ENCODE measurements at regions not wholly inside any gene's neighbourhood (a gene's known extent, or its start where the extent isn't known, plus 50 kb on each side); places are given as distances from the start of the nearest gene placed in this dataset.
A peak's percentile ranks its signal among the peaks of the same experiment; 100 is the strongest.

DNA sequence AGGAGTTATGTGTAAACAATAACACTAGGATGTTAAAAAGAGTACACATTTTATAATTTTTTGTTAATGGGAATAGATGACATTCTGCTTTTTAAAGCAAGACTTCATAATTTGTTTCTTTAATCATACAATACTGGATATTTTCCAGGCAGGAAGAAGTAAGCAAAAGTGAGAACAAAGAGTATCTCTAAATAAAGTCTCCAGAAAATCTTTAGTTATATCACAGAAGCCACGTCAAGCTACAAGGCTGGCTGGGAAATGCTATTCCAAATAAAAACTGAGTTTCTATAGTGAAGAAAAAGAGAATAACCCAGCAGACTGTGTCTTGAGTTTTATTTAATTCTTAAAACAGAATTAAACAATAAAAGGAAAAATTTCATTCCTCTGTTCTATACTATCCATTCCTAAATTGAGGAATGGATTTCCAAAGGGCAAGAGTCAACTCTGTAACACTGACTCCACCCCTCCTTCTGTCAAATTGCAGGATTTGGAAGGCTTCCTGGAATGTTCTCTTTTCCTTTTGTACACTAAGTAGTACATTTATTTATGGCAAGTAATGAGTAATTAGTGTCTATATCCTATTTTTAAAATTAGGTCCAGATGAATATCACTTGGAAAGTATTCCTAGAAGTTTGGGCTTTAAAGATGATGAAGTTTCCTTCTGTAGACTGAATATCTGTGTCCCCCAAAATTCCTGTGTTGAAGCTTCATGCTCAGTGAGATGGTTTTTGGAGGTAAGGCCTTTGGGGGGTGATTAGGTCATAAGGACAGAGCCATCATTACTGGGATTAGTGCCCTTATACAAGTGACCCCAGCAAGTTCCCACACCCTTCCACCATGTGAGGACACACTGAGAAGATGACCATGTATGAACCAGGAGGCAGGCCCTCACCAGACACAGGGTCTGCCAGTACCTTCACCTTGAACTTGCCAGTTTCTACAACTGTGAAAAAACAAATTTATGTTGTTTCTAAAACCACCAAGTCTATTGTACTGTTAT is 290.9 kb downstream of the CRPPA start:
- H3K14ac ChIP-seq (replicated peaks; ENCODE audit: low read depth, low read length): peak overlapping the region; percentile 67
- H4K5ac ChIP-seq (ENCODE audit: low read depth, low read length): no peak overlapping the region; the same call in 1 of the 2 replicates
- POLR2A ChIA-PET (ENCODE audit: unreplicated experiment): interaction anchor here (0.6 kb wide), 1 partner anchor 132 kb away, joined by 3 read pairs; no protein-coding TSS in a partner anchor
- in situ Hi-C loops (cut with MboI; ENCODE audit: low sequenced_read_pairs) (no loop called here), intact Hi-C loops (cut with micrococcal nuclease) (no loop called here), dilution Hi-C loops (cut with HindIII; ENCODE audit: low sequenced_read_pairs, unreplicated experiment) (no loop called here)
- ATAC-seq (ENCODE audit: low read depth) (peak; percentile 58), DNase-seq (peak; percentile 12)
- peak overlapping the region; percentile 51; the same call in 1 of the 3 replicates for H2BK15ac ChIP-seq (ENCODE audit: low read depth, low read length)
- no peaks in the 10 kb centered on the region for H3K27me3 ChIP-seq (ENCODE audit: control insufficient read depth, insufficient read depth, low read length)
- peak overlapping the region; percentile 67 for H2AFZ ChIP-seq (replicated peaks; ENCODE audit: low read length, poor library complexity)
- H3K4ac ChIP-seq (ENCODE audit: low read depth, low read length): peak overlapping the region; percentile 88
- H3K36me3 ChIP-seq (ENCODE audit: control insufficient read depth, insufficient read depth, low read length): no peaks in the 10 kb centered on the region
- H3K9me3 ChIP-seq (ENCODE audit: control insufficient read depth, insufficient read depth, low read length): no peaks in the 10 kb centered on the region
- peaks cover 6% of the 10 kb centered on the region for H3K4me1 ChIP-seq (ENCODE audit: control insufficient read depth, insufficient read depth, low read length)
- no peak overlapping the region for H3K56ac ChIP-seq (ENCODE audit: extremely low read depth, insufficient read depth, low read length)
- no peaks in the 10 kb centered on the region for H3K79me1 ChIP-seq (ENCODE audit: low read depth in 1 of 2, low read length in 2 of 2)
- TF ChIP-seq ELK1 (IDR thresholded peaks at IDR 0.05; ENCODE audit: borderline replicate concordance, low read depth, low read length) (no peak), SMC3 (IDR thresholded peaks at IDR 0.05; ENCODE audit: low read depth, low read length) (no peak), FOS (IDR thresholded peaks at IDR 0.05; ENCODE audit: low read depth, low read length) (no peak), POLR2A (IDR thresholded peaks at IDR 0.05; ENCODE audit: low read depth, low read length) (no peak)
- peak overlapping the region; percentile 8; the same call in 1 of the 2 replicates for H3K23ac ChIP-seq (ENCODE audit: low read depth, low read length)
- no peak overlapping the region for H3K9ac ChIP-seq (ENCODE audit: low read depth, low read length)
- no peaks in the 10 kb centered on the region for H3K9me1 ChIP-seq (ENCODE audit: insufficient read depth, low read length)
- no TSS peak for BruUV-seq (replicated peaks)
- CTCF ChIA-PET: no interaction called here
- no peak overlapping the region for H3K4me3 ChIP-seq (ENCODE audit: insufficient read depth, low read depth, low read length)
- peak overlapping the region; percentile 82 for H2BK5ac ChIP-seq (ENCODE audit: low read depth, low read length, poor library complexity, severe bottlenecking)
- peak overlapping the region; percentile 63 for H2AK9ac ChIP-seq (replicated peaks; ENCODE audit: low read depth, low read length, poor library complexity)
- peak overlapping the region; percentile 88; the same call in 1 of the 2 replicates for H3K18ac ChIP-seq (ENCODE audit: low read depth, low read length)
- H2AK5ac ChIP-seq (ENCODE audit: low read depth, low read length): peak overlapping the region; percentile 84; the same call in 1 of the 2 replicates
- no peak overlapping the region for H3K27ac ChIP-seq (ENCODE audit: insufficient read depth, low read length)
- no peaks in the 10 kb centered on the region for H4K20me1 ChIP-seq (ENCODE audit: insufficient read depth, low read length)
- peak overlapping the region; percentile 48 for H2BK20ac ChIP-seq (ENCODE audit: low read depth, low read length)
- H4K8ac ChIP-seq (ENCODE audit: low read depth in 2 of 2, low read length in 2 of 2): peak overlapping the region in 1 of 2 experiments; percentile 22; a peak in 2 of 4 replicates
- peak overlapping the region; percentile 41; the same call in 1 of the 2 replicates for H4K91ac ChIP-seq (ENCODE audit: insufficient read depth, low read depth, low read length)
- H3K4me2 ChIP-seq (ENCODE audit: low read depth, low read length): peak overlapping the region; percentile 68; the same call in 1 of the 2 replicates
- H2BK120ac ChIP-seq (ENCODE audit: low read depth, low read length): peak overlapping the region; percentile 69
- no CpG with 5 or more reads among the region's 1 CpG for WGBS, 2 experiments (ENCODE audit: extremely low coverage in 2 of 2, insufficient read length in 1 of 2)
